HL-60 (cell line): ENCODE measurements at regions not wholly inside any gene's neighbourhood (a gene's known extent, or its start where the extent isn't known, plus 50 kb on each side); places are given as distances from the start of the nearest gene placed in this dataset.

Experiments used
- CTCF ChIP-seq: IDR thresholded peaks from one replicate; pipeline ENCODE4 v1.5.1; 2011; ENCODE audit warnings: low read length, control low read depth, inconsistent platforms; ENCODE audit not compliant: insufficient read depth
- GABPA ChIP-seq: IDR thresholded peaks from 2 replicates; pipeline ENCODE4 v1.6.1; 2012; ENCODE audit warnings: low read depth
- POLR2AphosphoS5 ChIP-seq: IDR thresholded peaks from 2 replicates; pipeline ENCODE4 v1.6.1; 2012; ENCODE audit warnings: low read depth
- REST ChIP-seq: IDR thresholded peaks from 2 replicates; pipeline ENCODE4 v1.6.1; 2012; ENCODE audit warnings: low read depth; ENCODE audit not compliant: insufficient replicate concordance
- SPI1 ChIP-seq: IDR thresholded peaks from 2 replicates; pipeline ENCODE4 v1.6.1; 2012; ENCODE audit warnings: low read depth, mild to moderate bottlenecking, borderline replicate concordance

DNA sequence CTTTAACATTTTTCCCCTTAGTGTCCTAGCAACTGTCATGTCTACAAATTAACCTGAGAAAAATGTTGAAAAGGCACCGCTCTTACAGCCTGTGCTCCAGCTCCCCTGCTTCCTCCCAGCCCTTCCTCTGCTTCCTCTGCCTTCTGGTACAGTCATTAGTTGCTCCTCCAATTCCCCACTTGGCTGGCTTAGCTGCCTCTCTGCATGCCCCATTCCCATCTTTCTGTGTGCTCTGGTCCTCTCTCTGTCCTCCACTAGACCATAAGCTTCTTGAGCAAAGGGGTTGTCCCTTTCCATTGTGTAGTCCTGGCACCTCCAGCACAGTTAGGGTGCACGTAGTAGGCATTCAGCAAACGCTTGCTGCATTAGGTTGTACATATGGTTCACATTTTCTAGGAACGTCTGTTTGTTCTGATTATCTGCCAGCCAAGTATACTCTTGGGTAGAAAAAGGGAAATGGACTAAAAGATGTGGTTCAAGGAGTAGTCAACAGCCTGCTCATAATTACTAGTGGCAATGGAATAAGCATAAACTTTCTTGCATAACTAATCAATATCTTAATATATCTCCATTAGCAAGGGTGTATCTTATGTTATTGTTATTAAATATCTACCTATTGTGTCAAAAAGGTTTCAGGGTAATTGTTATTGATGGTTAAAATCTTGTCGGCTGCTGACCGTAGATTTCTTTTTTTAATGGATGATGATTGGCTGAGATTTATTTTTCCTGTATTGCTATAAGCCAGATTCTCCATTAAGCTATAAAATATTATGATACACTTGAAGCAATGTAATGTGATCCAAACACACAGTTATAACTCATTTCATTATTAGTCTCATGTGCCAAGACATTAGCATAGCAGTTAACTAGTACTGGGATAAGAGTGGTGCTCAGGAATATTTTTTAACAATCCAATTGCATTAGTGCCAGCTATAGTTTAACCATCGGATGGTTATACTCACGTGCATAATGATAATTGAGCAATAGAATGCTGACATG is 340.1 kb downstream of the SLC4A3 start:
- TF ChIP-seq POLR2AphosphoS5 = no peak
- TF ChIP-seq CTCF = no peak
- no peak for TF ChIP-seq GABPA
- no peak for TF ChIP-seq SPI1
- no peak for TF ChIP-seq REST
